Keratinocyte (primary cell): ENCODE measurements at regions not wholly inside any gene's neighbourhood (a gene's known extent, or its start where the extent isn't known, plus 50 kb on each side); places are given as distances from the start of the nearest gene placed in this dataset.

Experiments
- CTCF ChIP-seq, 3 experiments: IDR thresholded peaks in 1 of 3; conservative IDR thresholded peaks in 1 of 3; optimal IDR thresholded peaks in 1 of 3; 2 replicates in 2 of 3; 3 replicates in 1 of 3; pipeline versions ENCODE3 to v1.5.1; 2011; ENCODE audit warnings: low read length in 3 of 3, mild to moderate bottlenecking in 3 of 3, moderate library complexity in 2 of 3, control low read depth in 1 of 3, inconsistent platforms in 1 of 3; ENCODE audit not compliant: insufficient read depth in 2 of 3; ENCODE audit errors: extremely low read depth in 1 of 3
- EZH2 ChIP-seq: IDR thresholded peaks from one replicate; pipeline ENCODE4 v1.6.1; 2012; ENCODE audit warnings: inconsistent platforms, mild to moderate bottlenecking, low read length, moderate library complexity

- TF ChIP-seq CTCF (optimal IDR thresholded peaks at IDR 0.05 in 1 of 3, IDR thresholded peaks at IDR 0.05 in 1 of 3, conservative IDR thresholded peaks at IDR 0.05 in 1 of 3; ENCODE audit: extremely low read depth in 1 of 3, insufficient read depth in 2 of 3, low read length in 3 of 3): no peak
- TF ChIP-seq EZH2: no peak
These were observed 234.6 kb downstream of the ZEB2 start for GRCh38 chr2:144285324-144285723.
